Osteoblast (primary cell): ENCODE measurements at regions not wholly inside any gene's neighbourhood (a gene's known extent, or its start where the extent isn't known, plus 50 kb on each side); places are given as distances from the start of the nearest gene placed in this dataset.

Experiments
- DNase-seq: peaks from one replicate; pipeline ENCODE4 v3.0.0; 2011; ENCODE audit warnings: low spot score, mixed read lengths; ENCODE audit not compliant: insufficient read length; ENCODE audit errors: missing footprints
- H2AFZ ChIP-seq: 2 replicates; pipeline ENCODE4 v1.6.0; 2011; ENCODE audit warnings: mild to moderate bottlenecking, low read length
- H3K27ac ChIP-seq: 2 replicates; pipeline ENCODE4 v1.5.1; 2011; ENCODE audit warnings: mild to moderate bottlenecking, low read depth, low read length, moderate library complexity
- H3K27me3 ChIP-seq: 2 replicates; pipeline ENCODE4 v1.6.0; 2012; ENCODE audit warnings: mild to moderate bottlenecking, control low read depth, inconsistent platforms, low read length, moderate library complexity; ENCODE audit not compliant: insufficient read depth
- H3K36me3 ChIP-seq: 2 replicates; pipeline ENCODE4 v1.5.1; 2011; ENCODE audit warnings: mild to moderate bottlenecking, low read length, control low read depth, moderate library complexity; ENCODE audit not compliant: insufficient read depth
- H3K4me1 ChIP-seq: 2 replicates; pipeline ENCODE4 v1.5.1; 2011; ENCODE audit warnings: mild to moderate bottlenecking, low read length, control low read depth, moderate library complexity; ENCODE audit not compliant: insufficient read depth
- H3K4me2 ChIP-seq: 2 replicates; pipeline ENCODE4 v1.6.0; 2011; ENCODE audit warnings: mild to moderate bottlenecking, low read length; ENCODE audit not compliant: insufficient read depth
- H3K4me3 ChIP-seq: fragments of 200-600 bp; sonication (generic); 3 replicates; pipeline ENCODE4 v1.5.1; 2012; ENCODE audit warnings: mild to moderate bottlenecking, low read length, inconsistent platforms; ENCODE audit not compliant: insufficient read depth
- H3K79me2 ChIP-seq: 2 replicates; pipeline ENCODE4 v1.6.0; 2012; ENCODE audit warnings: mild to moderate bottlenecking, low read length, control low read depth, inconsistent platforms; ENCODE audit not compliant: insufficient read depth
- H3K9me3 ChIP-seq: 2 replicates; pipeline ENCODE4 v1.5.1; 2011; ENCODE audit warnings: low read depth, low read length, control low read depth
- H4K20me1 ChIP-seq: 2 replicates; pipeline ENCODE4 v1.6.0; 2012; ENCODE audit warnings: mild to moderate bottlenecking, low read length, control low read depth; ENCODE audit not compliant: insufficient read depth
- TF ChIP-seq, protein P1 (sequence below): IDR thresholded peaks from 2 replicates; pipeline ENCODE4 v1.5.1; 2011; ENCODE audit warnings: mild to moderate bottlenecking, low read depth, low read length, moderate library complexity; ENCODE audit errors: extremely low read depth

GRCh38 chr16:8346294-8346693, 244.0 kb downstream of the TMEM114 start:
- no peaks in the 10 kb centered on the region for H3K79me2 ChIP-seq
- no peak overlapping the region for H3K27ac ChIP-seq
- H3K4me1 ChIP-seq, result no peaks in the 10 kb centered on the region
- H3K36me3 ChIP-seq, result no peaks in the 10 kb centered on the region
- H2AFZ ChIP-seq, result no peak overlapping the region
- no peaks in the 10 kb centered on the region for H3K27me3 ChIP-seq
- no peak overlapping the region for H3K4me2 ChIP-seq
- no peak for DNase-seq
- no peak overlapping the region for H3K4me3 ChIP-seq
- TF ChIP-seq, protein P1, sequence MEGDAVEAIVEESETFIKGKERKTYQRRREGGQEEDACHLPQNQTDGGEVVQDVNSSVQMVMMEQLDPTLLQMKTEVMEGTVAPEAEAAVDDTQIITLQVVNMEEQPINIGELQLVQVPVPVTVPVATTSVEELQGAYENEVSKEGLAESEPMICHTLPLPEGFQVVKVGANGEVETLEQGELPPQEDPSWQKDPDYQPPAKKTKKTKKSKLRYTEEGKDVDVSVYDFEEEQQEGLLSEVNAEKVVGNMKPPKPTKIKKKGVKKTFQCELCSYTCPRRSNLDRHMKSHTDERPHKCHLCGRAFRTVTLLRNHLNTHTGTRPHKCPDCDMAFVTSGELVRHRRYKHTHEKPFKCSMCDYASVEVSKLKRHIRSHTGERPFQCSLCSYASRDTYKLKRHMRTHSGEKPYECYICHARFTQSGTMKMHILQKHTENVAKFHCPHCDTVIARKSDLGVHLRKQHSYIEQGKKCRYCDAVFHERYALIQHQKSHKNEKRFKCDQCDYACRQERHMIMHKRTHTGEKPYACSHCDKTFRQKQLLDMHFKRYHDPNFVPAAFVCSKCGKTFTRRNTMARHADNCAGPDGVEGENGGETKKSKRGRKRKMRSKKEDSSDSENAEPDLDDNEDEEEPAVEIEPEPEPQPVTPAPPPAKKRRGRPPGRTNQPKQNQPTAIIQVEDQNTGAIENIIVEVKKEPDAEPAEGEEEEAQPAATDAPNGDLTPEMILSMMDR, result no peak
- peaks cover 4% of the 10 kb centered on the region for H3K9me3 ChIP-seq
- H4K20me1 ChIP-seq, result no peaks in the 10 kb centered on the region

DNA sequence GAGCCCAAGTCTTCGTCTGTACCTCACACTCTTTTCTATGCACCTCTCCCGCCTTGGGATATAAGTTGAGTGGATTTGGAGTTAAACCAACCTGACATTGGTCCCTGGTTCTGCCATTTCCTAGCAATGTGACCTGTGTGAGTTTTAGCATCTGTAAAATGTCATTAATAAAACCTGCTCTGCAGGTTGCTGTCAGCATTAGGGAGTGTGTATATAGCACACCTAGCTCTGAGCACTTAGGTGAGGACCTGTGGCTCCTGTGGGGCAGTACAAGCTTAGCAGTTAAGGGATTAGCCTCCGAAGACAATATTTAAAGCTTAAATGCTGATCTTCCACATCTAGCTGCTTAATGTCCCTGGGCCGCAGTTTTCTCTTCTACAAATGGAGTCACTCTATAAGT, 248.0 kb downstream of the TMEM114 start:
- Histone ChIP-seq H3K9me3 (peaks cover 7% of the 10 kb centered on the region), H3K36me3 (no peaks in the 10 kb centered on the region), H3K79me2 (no peaks in the 10 kb centered on the region), H3K4me2 (no peak overlapping the region), H3K4me3 (no peak overlapping the region), H4K20me1 (no peaks in the 10 kb centered on the region), H3K27me3 (no peaks in the 10 kb centered on the region), H3K27ac (no peak overlapping the region), H3K4me1 (no peaks in the 10 kb centered on the region), H2AFZ (no peak overlapping the region)
- no peak for DNase-seq
- TF ChIP-seq, protein P1, result no peak

GRCh38 chr16:8330761-8331160, 259.6 kb downstream of the TMEM114 start:
- TF ChIP-seq, protein P1, result no peak

DNA sequence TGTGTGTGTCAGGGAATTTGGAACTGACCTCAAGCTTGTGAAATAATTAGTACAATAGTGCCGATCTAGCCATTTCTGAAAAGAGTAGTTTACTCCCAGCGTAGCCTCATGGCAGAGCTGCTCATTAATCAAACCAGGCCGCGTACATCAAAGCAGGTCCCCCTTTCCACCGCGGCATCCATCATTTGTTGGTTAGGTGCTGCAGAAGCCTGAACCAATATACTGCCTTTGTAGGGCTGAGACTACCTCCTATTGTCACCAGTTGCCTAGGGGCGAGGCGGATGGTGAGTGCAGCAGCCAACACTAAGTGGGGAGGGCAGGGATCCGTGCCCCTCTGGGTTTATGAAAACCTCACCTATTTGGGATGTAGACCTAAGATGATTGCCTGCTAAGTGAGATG, 264.1 kb downstream of the TMEM114 start:
- Histone ChIP-seq H3K4me3 (no peak overlapping the region), H3K27ac (no peak overlapping the region), H3K36me3 (no peaks in the 10 kb centered on the region), H3K4me2 (no peak overlapping the region), H4K20me1 (no peaks in the 10 kb centered on the region), H3K4me1 (no peaks in the 10 kb centered on the region), H3K9me3 (no peaks in the 10 kb centered on the region), H3K79me2 (no peaks in the 10 kb centered on the region), H2AFZ (no peak overlapping the region), H3K27me3 (no peaks in the 10 kb centered on the region)
- no peak for DNase-seq
- TF ChIP-seq, protein P1, result no peak

More at GRCh38 chr16:8330761-8331160, 259.6 kb downstream of the TMEM114 start:
- Histone ChIP-seq H3K27me3 (no peaks in the 10 kb centered on the region), H3K79me2 (no peaks in the 10 kb centered on the region), H3K9me3 (no peaks in the 10 kb centered on the region), H3K4me1 (no peaks in the 10 kb centered on the region), H3K27ac (no peak overlapping the region), H3K36me3 (no peaks in the 10 kb centered on the region), H3K4me3 (no peak overlapping the region), H4K20me1 (no peaks in the 10 kb centered on the region), H3K4me2 (no peak overlapping the region), H2AFZ (no peak overlapping the region)
- DNase-seq, result no peak
